GM23338 (cell line): ENCODE measurements at regions not wholly inside any gene's neighbourhood (a gene's known extent, or its start where the extent isn't known, plus 50 kb on each side); places are given as distances from the start of the nearest gene placed in this dataset.

Experiments
- EZH2 ChIP-seq: fragments of 200-600 bp; sonication (generic); IDR thresholded peaks from one replicate; pipeline ENCODE4 v1.8.0; 2017; ENCODE audit warnings: antibody characterized with exemption, mild to moderate bottlenecking, low read depth; ENCODE audit not compliant: unreplicated experiment
- EZH2phosphoT487 ChIP-seq: fragments of 200-600 bp; sonication (generic); IDR thresholded peaks from one replicate; pipeline ENCODE4 v1.8.1; 2018; ENCODE audit warnings: antibody characterized with exemption; ENCODE audit not compliant: unreplicated experiment
- TF ChIP-seq, protein P1 (sequence below), 2 experiments: fragments of 200-600 bp in 1 of 2; sonication (generic) in 1 of 2; conservative IDR thresholded peaks; 2 replicates each; pipeline versions ENCODE4 v1.5.1 to v1.6.1; 2016 to 2017; ENCODE audit warnings: antibody characterized with exemption in 2 of 2, low read depth in 2 of 2, mild to moderate bottlenecking in 2 of 2, moderate library complexity in 1 of 2

DNA sequence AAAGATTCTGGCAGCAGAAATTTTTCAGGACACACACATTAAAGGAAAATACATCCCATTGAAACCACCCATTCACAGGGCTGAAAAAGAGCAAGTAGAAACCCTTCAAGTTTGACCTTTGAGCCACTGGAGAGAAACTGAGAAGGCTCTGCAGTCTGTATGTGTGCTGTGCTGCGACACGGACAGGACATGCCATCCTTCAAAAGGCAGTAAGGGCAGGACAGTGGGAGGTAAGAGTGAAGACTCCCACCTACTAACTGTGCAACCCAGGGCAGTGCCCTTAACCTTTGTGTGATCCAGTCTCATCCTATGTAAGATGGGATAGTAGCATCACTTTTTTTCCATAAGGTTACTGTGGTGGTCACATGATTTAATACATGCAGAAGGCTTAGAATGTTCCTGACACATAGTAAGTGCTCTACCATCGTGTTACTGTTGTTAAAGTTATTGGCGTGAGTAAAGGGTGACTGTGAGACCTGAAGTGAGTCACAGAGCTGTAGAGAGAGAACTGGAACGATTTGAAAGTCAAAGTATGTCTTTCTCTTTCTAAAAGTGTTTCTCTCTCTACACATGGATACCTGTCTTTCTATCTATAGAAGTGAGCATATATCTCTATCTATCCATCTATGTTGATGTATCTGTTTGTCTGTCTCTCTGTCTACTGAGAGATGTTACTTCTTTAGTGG is 153.7 kb upstream of the OLIG3 start:
- TF ChIP-seq, protein P1, sequence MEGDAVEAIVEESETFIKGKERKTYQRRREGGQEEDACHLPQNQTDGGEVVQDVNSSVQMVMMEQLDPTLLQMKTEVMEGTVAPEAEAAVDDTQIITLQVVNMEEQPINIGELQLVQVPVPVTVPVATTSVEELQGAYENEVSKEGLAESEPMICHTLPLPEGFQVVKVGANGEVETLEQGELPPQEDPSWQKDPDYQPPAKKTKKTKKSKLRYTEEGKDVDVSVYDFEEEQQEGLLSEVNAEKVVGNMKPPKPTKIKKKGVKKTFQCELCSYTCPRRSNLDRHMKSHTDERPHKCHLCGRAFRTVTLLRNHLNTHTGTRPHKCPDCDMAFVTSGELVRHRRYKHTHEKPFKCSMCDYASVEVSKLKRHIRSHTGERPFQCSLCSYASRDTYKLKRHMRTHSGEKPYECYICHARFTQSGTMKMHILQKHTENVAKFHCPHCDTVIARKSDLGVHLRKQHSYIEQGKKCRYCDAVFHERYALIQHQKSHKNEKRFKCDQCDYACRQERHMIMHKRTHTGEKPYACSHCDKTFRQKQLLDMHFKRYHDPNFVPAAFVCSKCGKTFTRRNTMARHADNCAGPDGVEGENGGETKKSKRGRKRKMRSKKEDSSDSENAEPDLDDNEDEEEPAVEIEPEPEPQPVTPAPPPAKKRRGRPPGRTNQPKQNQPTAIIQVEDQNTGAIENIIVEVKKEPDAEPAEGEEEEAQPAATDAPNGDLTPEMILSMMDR (conservative IDR thresholded peaks at IDR 0.05; ENCODE audit: low read depth in 2 of 2): no peak
- no peak for TF ChIP-seq EZH2
- TF ChIP-seq EZH2phosphoT487: no peak
